Kidney (tissue), 13 donors: ENCODE measurements at regions not wholly inside any gene's neighbourhood (a gene's known extent, or its start where the extent isn't known, plus 50 kb on each side); places are given as distances from the start of the nearest gene placed in this dataset.

Experiments
- DNase-seq, 5 donors: peaks; one replicate each; pipeline ENCODE4 v3.0.0-alpha.2; 2013 to 2020
- FAIRE-seq: peaks from 2 replicates; lab custom pipeline; 2012; peaks lifted over from hg19 to GRCh38; lab: Jason Lieb, UNC
- H3K27ac ChIP-seq, 2 donors: one replicate each; pipeline ENCODE4 v1.7.0; 2013; ENCODE audit warnings: low read depth in 2 of 2, low read length in 2 of 2, inconsistent platforms in 1 of 2
- H3K27me3 ChIP-seq: one replicate; pipeline ENCODE4 v1.7.1; 2013; ENCODE audit warnings: low read length, inconsistent platforms; ENCODE audit not compliant: control insufficient read depth, insufficient read depth
- H3K36me3 ChIP-seq, 3 donors: one replicate each; pipeline versions ENCODE4 v1.7.0 to v1.7.1; 2013; ENCODE audit warnings: low read length in 3 of 3, control low read depth in 1 of 3, inconsistent platforms in 1 of 3; ENCODE audit not compliant: insufficient read depth in 3 of 3, control insufficient read depth in 2 of 3
- H3K4me1 ChIP-seq, 3 donors: one replicate each; pipeline versions ENCODE4 v1.7.0 to v1.7.1; 2013; ENCODE audit warnings: low read length in 3 of 3, inconsistent platforms in 1 of 3, low read depth in 1 of 3; ENCODE audit not compliant: control insufficient read depth in 2 of 3, insufficient read depth in 2 of 3
- H3K4me3 ChIP-seq, 3 donors: one replicate each; pipeline versions ENCODE4 v1.7.0 to v1.8.1; 2013; ENCODE audit warnings: low read length in 3 of 3, control low read depth in 1 of 3, inconsistent platforms in 1 of 3
- H3K9ac ChIP-seq, 3 donors: one replicate each; pipeline versions ENCODE4 v1.7.0 to v1.7.1; 2013; ENCODE audit warnings: low read length in 3 of 3, control low read depth in 1 of 3, inconsistent platforms in 1 of 3
- H3K9me3 ChIP-seq, 3 donors: one replicate each; pipeline versions ENCODE4 v1.7.0 to v1.7.1; 2013; ENCODE audit warnings: low read length in 3 of 3, control low read depth in 1 of 3, inconsistent platforms in 1 of 3; ENCODE audit not compliant: control insufficient read depth in 2 of 3, insufficient read depth in 1 of 3
- CTCF ChIP-seq: IDR thresholded peaks from 3 replicates; pipeline ENCODE4 v1.5.1; 2012; ENCODE audit warnings: mild to moderate bottlenecking, moderate library complexity, borderline replicate concordance; ENCODE audit not compliant: insufficient read depth; ENCODE audit errors: extremely low read depth
- intact Hi-C: fragments of 100-400 bp; cut with DNase I; formaldehyde crosslinking; loops from one replicate; pipeline ENCODE4 v1.11.1; 2022
- donor health status: control.
- donor health status: control.
- donor health status: control.
- donor health status: control.
- donor health status: control.
- donor health status: DM: yes; HTN: yes; CAD: no.
- donor health status: Normal renal cell carcinoma (clear cell type).

- TF ChIP-seq CTCF, result peak; percentile 54
- no peaks in the 10 kb centered on the region for H3K27me3 ChIP-seq
- no peak for FAIRE-seq
- intact Hi-C loops, result no loop called here
- no peaks in the 10 kb centered on the region for H3K36me3 ChIP-seq
- no peaks in the 10 kb centered on the region for H3K9me3 ChIP-seq
- H3K4me3 ChIP-seq, result no peak overlapping the region
- no peaks in the 10 kb centered on the region for H3K4me1 ChIP-seq
- no peak overlapping the region for H3K27ac ChIP-seq
- no peak overlapping the region for H3K9ac ChIP-seq
- peak in 2 of 5 donors; percentile 64 to 67 for DNase-seq
Observed at GRCh38 chr2:137838255-137839092, 125.8 kb upstream of the HNMT start.

- Histone ChIP-seq H3K27ac (no peak overlapping the region), H3K4me1 (no peaks in the 10 kb centered on the region), H3K27me3 (no peaks in the 10 kb centered on the region), H3K9me3 (peaks cover 0 to 6% (median 0%) of the 10 kb centered on the region in 3 donors), H3K4me3 (no peak overlapping the region), H3K36me3 (no peaks in the 10 kb centered on the region), H3K9ac (no peak overlapping the region)
- FAIRE-seq, result no peak
- DNase-seq, result no peak
- no peak for TF ChIP-seq CTCF
- intact Hi-C loops, result no loop called here
Observed at GRCh38 chr2:137842430-137842829, 121.8 kb upstream of the HNMT start.

GRCh38 chr2:137842952-137843351, 121.3 kb upstream of the HNMT start:
- Histone ChIP-seq H3K4me1 (no peaks in the 10 kb centered on the region), H3K27me3 (no peaks in the 10 kb centered on the region), H3K9ac (no peak overlapping the region), H3K27ac (no peak overlapping the region), H3K36me3 (no peaks in the 10 kb centered on the region), H3K4me3 (no peak overlapping the region), H3K9me3 (peaks cover 0 to 6% (median 0%) of the 10 kb centered on the region in 3 donors)
- TF ChIP-seq CTCF, result no peak
- no peak for DNase-seq
- no peak for FAIRE-seq
- intact Hi-C loops, result no loop called here
